ENCODE measurements at regions not wholly inside any gene's neighbourhood (a gene's known extent, or its start where the extent isn't known, plus 50 kb on each side); places are given as distances from the start of the nearest gene placed in this dataset.

DNA sequence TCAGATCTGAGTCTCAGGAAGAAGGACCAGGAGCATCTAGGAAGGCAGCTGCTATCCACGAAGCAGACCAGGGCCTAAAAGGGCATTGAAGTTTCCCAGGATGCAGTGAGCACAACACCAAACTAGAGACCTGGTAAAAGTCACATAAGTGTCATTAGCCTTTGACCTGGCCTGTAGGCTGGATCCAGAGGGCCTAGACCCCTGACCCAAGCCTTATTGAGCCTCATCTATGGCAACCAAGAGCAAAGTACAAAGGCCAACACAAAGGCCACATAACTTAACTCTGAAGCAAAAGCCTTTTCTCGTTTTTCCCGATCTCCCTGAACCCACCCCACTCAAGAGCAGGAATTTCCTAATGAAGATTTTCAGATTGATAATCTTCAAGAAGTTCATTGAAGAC is 127.3 kb upstream of the SRD5A2 start:
- no peak for DNase-seq (ENCODE audit: low read depth)
- TF ChIP-seq, protein P1, sequence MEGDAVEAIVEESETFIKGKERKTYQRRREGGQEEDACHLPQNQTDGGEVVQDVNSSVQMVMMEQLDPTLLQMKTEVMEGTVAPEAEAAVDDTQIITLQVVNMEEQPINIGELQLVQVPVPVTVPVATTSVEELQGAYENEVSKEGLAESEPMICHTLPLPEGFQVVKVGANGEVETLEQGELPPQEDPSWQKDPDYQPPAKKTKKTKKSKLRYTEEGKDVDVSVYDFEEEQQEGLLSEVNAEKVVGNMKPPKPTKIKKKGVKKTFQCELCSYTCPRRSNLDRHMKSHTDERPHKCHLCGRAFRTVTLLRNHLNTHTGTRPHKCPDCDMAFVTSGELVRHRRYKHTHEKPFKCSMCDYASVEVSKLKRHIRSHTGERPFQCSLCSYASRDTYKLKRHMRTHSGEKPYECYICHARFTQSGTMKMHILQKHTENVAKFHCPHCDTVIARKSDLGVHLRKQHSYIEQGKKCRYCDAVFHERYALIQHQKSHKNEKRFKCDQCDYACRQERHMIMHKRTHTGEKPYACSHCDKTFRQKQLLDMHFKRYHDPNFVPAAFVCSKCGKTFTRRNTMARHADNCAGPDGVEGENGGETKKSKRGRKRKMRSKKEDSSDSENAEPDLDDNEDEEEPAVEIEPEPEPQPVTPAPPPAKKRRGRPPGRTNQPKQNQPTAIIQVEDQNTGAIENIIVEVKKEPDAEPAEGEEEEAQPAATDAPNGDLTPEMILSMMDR (conservative IDR thresholded peaks at IDR 0.05; ENCODE audit: low read depth, low read length): no peak
- no peak overlapping the region for H3K4me3 ChIP-seq (ENCODE audit: low read length)

DNA sequence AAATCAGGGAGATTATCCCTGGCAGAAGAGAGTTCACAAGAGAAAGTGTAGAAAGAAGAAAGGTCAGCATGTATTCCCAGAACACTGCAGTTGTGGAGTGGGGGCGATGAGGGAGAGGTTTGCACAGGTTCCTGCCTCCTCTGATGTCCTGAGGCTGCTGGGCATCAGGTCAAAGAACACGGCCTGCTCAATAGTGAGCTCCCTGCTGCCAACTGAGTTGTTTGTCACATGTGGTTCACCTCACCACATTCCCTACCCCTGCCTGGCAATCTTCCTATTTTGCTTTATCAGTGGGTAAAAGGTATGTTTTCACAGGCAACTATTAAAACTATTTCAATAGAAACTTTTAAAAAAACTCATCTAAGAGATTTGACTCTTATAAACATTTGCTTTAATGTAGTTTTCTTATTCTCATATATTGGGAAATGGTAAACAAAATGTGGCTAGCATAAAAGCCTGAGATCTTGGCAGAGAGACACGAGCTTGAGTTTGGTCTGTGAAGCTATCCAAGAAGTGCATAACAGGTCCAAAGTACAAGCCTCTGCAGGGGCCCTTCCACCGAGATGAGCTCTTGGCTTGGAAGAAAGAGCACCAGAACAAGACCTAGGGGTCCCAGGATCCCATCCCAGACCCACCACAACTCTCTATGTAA is 123.9 kb upstream of the SRD5A2 start:
- no peak overlapping the region for H3K4me3 ChIP-seq (ENCODE audit: low read length)
- DNase-seq (ENCODE audit: low read depth): no peak
- TF ChIP-seq, protein P1 (conservative IDR thresholded peaks at IDR 0.05; ENCODE audit: low read depth, low read length): no peak

DNA sequence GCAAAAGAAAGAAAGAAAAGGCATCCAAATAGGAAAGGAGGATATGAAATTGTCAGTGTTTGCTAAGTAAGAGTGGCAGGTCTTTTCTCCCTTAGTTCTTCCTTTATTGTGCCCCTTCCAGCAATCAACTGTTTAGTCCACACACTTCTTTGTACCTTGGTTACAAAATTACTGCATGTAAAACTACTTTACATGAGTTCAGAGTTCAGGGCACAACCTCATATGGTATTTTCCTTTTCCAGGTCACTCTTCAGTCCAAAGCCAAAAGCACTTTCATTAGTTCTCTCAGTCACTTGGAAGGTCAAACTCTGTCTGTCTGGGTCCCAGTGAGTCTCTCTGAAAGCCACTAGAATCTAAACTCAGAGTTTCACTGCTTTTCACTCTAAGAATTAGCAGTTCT is 122.5 kb upstream of the SRD5A2 start:
- no peak overlapping the region for H3K4me3 ChIP-seq (ENCODE audit: low read length)
- TF ChIP-seq, protein P1 (conservative IDR thresholded peaks at IDR 0.05; ENCODE audit: low read depth, low read length): no peak
- no peak for DNase-seq (ENCODE audit: low read depth)

DNA sequence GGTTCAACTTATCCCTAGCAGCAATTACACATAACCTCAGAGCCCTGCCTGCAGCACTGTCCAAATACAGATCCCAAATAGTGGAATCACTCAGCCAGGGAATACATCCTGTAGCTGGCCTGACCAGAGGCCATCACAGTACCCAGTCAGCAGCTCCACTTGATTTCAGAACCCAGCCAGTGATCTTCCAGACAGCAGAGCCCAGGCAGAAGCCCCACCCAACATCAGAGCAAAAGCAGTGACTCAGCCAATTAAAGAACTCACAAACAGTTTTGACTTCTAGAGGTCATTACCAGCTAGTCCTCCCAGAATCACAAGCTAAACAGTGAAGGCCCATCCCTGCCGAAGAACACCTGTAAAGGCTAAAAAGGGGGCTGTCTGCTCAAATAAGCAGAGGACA is 118.0 kb upstream of the SRD5A2 start:
- TF ChIP-seq, protein P1 (conservative IDR thresholded peaks at IDR 0.05; ENCODE audit: low read depth, low read length): no peak
- H3K4me3 ChIP-seq (ENCODE audit: low read length): no peak overlapping the region
- DNase-seq (ENCODE audit: low read depth): no peak

DNA sequence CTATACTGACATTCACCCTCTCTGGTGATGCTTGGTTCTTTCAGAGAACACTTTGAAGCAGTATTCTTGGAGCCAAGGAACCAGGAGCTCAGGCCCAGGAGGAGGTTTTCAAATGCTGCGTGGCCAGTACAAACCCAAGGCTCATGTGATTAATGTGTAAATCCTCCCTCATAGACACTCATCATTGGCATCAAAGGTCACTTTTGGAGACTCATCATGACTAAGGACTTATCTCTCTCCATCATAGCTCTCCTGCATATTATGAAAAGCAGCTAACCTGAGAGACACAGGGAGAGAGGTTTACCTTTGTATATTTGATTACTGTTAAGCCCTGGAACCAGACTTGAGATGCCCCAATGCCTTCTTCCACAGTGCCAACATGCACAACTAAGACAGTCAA is 115.3 kb upstream of the SRD5A2 start:
- no peak for DNase-seq (ENCODE audit: low read depth)
- no peak overlapping the region for H3K4me3 ChIP-seq (ENCODE audit: low read length)
- TF ChIP-seq, protein P1 (conservative IDR thresholded peaks at IDR 0.05; ENCODE audit: low read depth, low read length): no peak

DNA sequence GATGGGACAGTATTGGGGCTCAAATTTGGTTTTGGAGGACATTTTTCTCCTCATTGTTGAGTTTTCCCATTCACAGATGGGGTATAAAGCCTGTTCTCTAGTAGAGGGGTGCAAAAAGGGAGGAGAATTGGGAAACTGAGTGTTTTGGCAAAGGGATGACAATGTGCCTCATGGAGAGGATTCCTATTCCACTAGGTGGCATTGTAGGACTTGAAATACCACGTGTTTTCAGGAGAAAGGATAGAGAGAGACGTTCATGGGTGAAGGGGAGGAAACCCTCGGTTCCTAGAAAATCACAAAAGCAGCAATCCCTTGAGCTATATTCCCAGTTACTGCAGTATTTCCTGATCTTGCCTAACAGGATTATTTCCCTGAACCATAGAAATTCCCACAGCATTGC is 113.7 kb upstream of the SRD5A2 start:
- TF ChIP-seq, protein P1 (conservative IDR thresholded peaks at IDR 0.05; ENCODE audit: low read depth, low read length): no peak
- no peak for DNase-seq (ENCODE audit: low read depth)

DNA sequence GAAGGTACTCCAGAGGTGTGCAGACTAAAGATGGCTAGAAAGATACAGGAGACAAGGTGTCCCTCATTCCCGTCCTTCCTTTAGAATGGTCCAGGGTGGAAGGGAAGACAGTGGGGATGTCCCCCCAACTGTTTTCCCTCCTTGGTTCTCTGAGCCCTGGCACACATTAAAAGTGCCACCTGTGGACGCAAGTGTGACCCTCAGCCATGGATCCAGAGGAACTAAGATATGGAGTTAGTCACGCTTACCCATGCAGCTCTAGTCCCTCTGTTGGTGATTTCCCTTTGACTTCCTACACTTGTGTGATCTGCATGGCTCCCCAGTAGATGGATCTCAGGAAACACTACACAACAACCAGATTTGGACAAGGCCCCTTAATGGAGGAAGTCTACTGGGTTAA is 113.1 kb upstream of the SRD5A2 start:
- no peak overlapping the region for H3K4me3 ChIP-seq (ENCODE audit: low read length)
- TF ChIP-seq, protein P1 (conservative IDR thresholded peaks at IDR 0.05; ENCODE audit: low read depth, low read length): no peak
- no peak for DNase-seq (ENCODE audit: low read depth)

More for the DNA sequence above, 113.7 kb upstream of the SRD5A2 start:
- no peak overlapping the region for H3K4me3 ChIP-seq (ENCODE audit: low read length)
